ENCODE measurements at regions not wholly inside any gene's neighbourhood (a gene's known extent, or its start where the extent isn't known, plus 50 kb on each side); places are given as distances from the start of the nearest gene placed in this dataset.
"Not testable (repeated sequence)": the region's sequence is repeated elsewhere in the genome, so short reads cannot be mapped to it uniquely, and the experiment has no call there.

DNA sequence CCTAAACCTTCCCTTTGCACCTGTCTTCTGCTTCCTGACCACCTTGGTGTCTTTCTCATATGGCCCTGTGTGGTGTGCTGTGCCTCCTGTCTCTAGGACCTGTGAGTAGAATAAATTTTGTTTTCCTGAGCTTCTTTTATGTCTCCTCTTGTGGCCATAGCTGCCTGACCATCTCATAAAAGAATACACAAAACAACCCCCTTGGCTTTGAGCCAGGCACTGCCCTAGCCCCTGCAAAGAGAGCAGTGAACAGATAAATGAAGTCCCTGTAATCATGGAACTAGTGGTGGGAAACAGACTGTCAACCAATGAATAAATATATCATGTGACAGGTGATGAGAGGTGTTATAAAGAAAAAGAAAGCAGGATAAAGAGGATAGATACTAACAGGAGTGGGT is 485.1 kb downstream of the CSNK1G3 start:
- Histone ChIP-seq H3K27ac (no peak overlapping the region), H3K4me3 (no peak overlapping the region)
- no peak for DNase-seq (ENCODE audit: low spot score)
- TF ChIP-seq, protein P1, sequence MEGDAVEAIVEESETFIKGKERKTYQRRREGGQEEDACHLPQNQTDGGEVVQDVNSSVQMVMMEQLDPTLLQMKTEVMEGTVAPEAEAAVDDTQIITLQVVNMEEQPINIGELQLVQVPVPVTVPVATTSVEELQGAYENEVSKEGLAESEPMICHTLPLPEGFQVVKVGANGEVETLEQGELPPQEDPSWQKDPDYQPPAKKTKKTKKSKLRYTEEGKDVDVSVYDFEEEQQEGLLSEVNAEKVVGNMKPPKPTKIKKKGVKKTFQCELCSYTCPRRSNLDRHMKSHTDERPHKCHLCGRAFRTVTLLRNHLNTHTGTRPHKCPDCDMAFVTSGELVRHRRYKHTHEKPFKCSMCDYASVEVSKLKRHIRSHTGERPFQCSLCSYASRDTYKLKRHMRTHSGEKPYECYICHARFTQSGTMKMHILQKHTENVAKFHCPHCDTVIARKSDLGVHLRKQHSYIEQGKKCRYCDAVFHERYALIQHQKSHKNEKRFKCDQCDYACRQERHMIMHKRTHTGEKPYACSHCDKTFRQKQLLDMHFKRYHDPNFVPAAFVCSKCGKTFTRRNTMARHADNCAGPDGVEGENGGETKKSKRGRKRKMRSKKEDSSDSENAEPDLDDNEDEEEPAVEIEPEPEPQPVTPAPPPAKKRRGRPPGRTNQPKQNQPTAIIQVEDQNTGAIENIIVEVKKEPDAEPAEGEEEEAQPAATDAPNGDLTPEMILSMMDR (IDR thresholded peaks at IDR 0.05), result no peak

DNA sequence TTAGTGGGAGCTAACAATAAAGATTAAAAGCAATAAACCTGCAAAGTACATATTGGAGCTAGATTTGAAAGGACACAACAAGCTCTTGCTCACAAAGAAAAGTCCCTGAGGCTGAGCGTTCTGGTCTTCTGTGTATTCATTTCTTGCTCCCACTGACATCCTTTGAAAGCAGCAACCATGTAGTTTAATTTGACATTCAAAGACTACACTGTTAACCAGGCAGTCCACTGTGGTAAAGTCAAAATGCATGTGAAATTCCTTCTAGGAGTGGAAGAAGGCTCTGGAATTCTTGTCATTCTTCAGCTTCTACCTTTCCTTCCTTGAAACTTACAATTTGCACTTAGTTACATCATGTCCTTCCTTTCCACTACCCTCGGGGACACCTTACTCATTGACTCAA is 480.7 kb downstream of the CSNK1G3 start:
- TF ChIP-seq, protein P1 (IDR thresholded peaks at IDR 0.05), result no peak
- Histone ChIP-seq H3K4me3 (no peak overlapping the region), H3K27ac (no peak overlapping the region)
- DNase-seq (ENCODE audit: low spot score), result no peak

DNA sequence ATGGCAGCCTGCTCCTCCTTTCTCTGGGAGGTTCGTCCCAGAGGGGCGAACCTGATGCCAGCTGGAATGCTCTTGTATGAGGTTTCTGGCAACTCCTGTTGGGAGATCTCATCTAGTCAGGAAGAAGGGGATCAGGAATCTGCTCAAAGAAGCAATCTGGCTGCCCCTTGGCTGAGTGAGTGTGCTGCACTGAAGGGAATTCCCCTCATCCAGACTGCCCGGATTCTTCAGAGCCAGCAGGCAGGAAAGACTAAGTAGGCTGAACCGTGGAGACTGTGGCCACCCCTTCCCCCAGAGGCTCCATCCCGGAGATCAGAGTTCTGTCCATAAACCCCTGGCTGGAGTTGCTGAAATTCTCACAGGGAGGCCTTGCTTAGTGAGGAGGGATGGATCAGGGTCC is 476.0 kb downstream of the CSNK1G3 start:
- H3K4me3 ChIP-seq, result no peak overlapping the region
- TF ChIP-seq, protein P1 (IDR thresholded peaks at IDR 0.05), result no peak
- DNase-seq (ENCODE audit: low spot score), result no peak
- H3K27ac ChIP-seq, result no peak overlapping the region

DNA sequence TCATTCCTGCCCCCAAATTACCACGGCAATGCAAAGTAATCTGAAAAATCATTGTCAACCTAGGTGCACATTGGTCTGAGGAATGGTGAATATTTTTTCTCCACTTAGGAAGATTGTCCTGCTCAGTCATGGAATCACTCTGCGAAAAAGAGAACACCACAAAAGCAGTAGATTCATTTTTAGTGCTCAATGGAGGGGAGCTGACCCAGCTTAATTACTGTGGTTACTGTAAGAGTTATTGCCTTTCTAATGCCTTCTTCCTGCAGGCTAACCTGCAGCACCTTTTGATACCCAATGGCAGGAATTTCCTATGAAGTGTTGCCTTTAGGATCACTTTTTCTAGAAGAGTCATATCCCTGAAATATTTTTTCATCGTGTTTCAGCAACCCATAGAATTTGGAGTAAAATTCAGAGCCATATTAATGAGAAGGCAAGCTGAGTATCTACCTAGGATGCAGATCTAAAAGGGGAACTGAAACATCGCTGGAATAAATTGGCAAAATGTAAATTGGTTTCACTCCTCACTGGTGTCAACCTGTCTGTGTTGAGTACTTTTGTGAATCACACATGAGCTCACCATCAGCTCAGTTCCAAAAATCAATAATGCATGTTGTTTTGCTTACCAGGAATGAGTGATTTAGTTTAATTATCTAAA is 464.5 kb downstream of the CSNK1G3 start:
- H3K27ac ChIP-seq, result no peak overlapping the region
- no peak overlapping the region for H3K4me3 ChIP-seq
- TF ChIP-seq, protein P1 (IDR thresholded peaks at IDR 0.05), result no peak
- DNase-seq (ENCODE audit: low spot score), result no peak

DNA sequence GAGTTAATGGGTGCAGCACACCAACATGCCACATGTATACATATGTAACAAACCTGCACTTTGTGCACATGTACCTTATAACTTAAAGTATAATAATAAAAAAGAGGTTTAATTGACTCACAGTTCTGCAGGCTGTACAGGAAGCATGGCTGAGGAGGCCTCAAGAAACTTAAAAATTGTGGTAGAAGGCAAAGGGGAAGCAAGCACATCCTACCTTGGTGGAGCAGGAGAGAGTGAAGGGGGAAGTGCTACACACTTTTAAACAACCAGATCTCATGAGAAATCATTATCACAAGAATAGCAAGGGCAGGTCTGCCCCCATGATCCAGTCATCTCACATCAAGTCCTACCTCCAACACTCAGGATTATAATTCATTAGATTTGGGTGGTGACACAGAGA is 463.5 kb downstream of the CSNK1G3 start:
- H3K27ac ChIP-seq; H3K4me3 ChIP-seq; DNase-seq (ENCODE audit: low spot score): not testable (repeated sequence)

DNA sequence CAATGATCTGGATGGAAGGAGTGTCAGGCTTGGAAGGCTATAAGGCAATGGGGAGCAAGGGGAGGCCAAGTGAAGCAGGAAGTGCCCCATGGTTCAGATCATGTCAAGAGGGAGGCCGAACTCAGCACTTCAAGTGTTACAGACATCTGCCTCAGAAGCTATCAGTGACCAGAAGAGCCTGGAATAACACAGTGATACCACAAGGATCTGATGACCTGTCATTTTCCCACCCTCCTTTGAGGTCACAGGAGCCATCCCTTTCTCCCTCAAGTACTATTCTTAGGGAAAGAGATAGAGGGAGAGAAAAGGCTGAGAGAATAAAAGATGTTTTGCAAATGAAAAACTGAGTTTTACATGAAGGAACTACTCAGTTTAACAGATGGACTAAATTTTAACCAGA is 454.8 kb downstream of the CSNK1G3 start:
- Histone ChIP-seq H3K4me3 (no peak overlapping the region), H3K27ac (no peak overlapping the region)
- TF ChIP-seq, protein P1 (IDR thresholded peaks at IDR 0.05), result no peak
- no peak for DNase-seq (ENCODE audit: low spot score)

DNA sequence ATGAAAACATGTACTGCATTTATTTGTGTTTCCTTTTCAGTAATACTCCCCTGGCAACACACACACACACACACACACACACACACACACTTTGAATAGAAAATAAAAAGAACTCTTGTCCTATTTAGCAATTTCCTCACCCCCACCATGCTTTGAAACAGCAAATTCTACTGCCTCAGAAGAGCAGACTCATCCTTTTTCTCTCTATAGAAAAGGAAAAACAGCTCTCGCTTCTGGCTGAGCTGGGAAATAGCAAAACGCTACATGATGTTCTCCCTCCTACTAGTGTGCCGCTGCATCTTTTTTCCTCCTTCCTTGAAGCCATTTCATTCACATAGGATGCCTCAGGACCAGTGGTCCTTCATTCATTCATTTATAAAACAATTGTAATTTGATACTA is 453.6 kb downstream of the CSNK1G3 start:
- H3K4me3 ChIP-seq, result no peak overlapping the region
- no peak overlapping the region for H3K27ac ChIP-seq
- no peak for DNase-seq (ENCODE audit: low spot score)
- TF ChIP-seq, protein P1 (IDR thresholded peaks at IDR 0.05), result no peak
